LNCaP clone FGC (cell line): ENCODE measurements at regions not wholly inside any gene's neighbourhood (a gene's known extent, or its start where the extent isn't known, plus 50 kb on each side); places are given as distances from the start of the nearest gene placed in this dataset.

Experiments
- DNase-seq: peaks from one replicate; pipeline ENCODE4 v3.0.0-alpha.2; 2011; ENCODE audit warnings: low read depth
- H3K4me3 ChIP-seq: 2 replicates; pipeline ENCODE4 v1.5.1; 2011; ENCODE audit warnings: mild to moderate bottlenecking, low read depth, low read length, control low read depth
- TF ChIP-seq, protein P1 (sequence below): IDR thresholded peaks from 2 replicates; pipeline ENCODE4 v1.5.1; 2012; ENCODE audit warnings: mild to moderate bottlenecking; ENCODE audit not compliant: control insufficient read depth, insufficient read depth; ENCODE audit errors: extremely low read depth

DNA sequence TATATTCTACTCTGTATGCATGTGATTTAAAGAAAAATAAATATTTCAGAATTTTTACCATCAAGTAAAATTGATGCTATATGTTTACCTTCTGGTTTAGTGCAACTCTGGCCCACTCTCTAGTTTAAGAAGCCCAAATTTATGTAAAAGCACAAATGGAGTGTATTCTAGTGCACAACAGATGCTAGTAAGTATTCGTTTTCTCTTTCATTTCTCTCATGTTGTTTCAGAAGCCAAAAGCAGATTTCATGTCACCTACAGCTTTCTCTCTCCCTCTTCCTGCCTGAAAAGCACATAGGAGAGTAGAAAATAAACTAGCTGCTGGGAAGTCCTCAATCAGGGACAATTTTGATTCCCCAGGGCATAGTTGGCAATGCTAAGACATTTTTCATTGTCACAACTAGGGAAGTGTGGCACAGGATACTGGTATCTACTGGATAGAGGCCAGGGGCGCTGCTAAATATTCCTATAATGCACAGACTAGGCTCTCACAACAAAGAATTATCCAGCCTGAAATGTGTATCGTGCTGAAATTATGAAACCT lies 147.4 kb upstream of the ARHGEF26 start:
- H3K4me3 ChIP-seq: no peak overlapping the region
- DNase-seq: no peak
- TF ChIP-seq, protein P1, sequence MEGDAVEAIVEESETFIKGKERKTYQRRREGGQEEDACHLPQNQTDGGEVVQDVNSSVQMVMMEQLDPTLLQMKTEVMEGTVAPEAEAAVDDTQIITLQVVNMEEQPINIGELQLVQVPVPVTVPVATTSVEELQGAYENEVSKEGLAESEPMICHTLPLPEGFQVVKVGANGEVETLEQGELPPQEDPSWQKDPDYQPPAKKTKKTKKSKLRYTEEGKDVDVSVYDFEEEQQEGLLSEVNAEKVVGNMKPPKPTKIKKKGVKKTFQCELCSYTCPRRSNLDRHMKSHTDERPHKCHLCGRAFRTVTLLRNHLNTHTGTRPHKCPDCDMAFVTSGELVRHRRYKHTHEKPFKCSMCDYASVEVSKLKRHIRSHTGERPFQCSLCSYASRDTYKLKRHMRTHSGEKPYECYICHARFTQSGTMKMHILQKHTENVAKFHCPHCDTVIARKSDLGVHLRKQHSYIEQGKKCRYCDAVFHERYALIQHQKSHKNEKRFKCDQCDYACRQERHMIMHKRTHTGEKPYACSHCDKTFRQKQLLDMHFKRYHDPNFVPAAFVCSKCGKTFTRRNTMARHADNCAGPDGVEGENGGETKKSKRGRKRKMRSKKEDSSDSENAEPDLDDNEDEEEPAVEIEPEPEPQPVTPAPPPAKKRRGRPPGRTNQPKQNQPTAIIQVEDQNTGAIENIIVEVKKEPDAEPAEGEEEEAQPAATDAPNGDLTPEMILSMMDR: no peak

- no peak for DNase-seq
- TF ChIP-seq, protein P1: no peak
- no peak overlapping the region for H3K4me3 ChIP-seq
Observed at GRCh38 chr3:153974614-153975013, 146.6 kb upstream of the ARHGEF26 start.

DNA sequence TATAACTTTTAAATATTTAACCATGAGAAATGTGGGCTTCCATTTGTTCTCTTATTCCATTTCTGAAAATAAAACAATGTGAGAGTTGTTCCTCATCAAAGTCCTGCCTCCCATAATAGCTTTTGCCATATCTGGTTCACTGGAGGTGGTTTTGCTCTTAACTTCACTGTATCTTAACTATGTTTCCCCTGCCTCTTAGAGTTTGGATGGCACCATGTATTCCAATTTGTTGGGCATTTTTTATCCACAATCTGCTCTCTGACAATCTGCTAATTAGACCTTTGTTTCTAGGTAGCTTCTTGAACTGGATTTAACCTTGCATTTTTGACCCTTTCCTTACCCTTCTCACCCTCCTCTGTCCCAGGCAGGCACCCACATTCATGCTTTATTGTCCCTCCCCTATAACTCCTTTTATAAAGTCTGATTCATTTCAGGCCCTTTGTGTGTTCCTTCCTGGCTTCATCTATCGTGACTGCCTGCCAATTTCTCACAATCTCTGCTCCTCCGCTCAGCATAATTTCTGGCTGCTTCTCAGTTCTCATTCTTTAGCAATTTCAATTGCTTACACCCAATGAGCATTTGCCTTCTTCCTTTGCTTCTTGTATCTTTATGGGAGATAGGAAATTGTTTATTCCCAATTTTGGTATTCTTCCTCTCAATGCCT lies 144.2 kb upstream of the ARHGEF26 start:
- DNase-seq: no peak

GRCh38 chr3:153978006-153978405 lies 143.2 kb upstream of the ARHGEF26 start:
- no peak for DNase-seq
- H3K4me3 ChIP-seq: no peak overlapping the region
- TF ChIP-seq, protein P1: no peak

More for the DNA sequence above, 144.2 kb upstream of the ARHGEF26 start:
- H3K4me3 ChIP-seq: no peak overlapping the region
- TF ChIP-seq, protein P1: no peak

DNA sequence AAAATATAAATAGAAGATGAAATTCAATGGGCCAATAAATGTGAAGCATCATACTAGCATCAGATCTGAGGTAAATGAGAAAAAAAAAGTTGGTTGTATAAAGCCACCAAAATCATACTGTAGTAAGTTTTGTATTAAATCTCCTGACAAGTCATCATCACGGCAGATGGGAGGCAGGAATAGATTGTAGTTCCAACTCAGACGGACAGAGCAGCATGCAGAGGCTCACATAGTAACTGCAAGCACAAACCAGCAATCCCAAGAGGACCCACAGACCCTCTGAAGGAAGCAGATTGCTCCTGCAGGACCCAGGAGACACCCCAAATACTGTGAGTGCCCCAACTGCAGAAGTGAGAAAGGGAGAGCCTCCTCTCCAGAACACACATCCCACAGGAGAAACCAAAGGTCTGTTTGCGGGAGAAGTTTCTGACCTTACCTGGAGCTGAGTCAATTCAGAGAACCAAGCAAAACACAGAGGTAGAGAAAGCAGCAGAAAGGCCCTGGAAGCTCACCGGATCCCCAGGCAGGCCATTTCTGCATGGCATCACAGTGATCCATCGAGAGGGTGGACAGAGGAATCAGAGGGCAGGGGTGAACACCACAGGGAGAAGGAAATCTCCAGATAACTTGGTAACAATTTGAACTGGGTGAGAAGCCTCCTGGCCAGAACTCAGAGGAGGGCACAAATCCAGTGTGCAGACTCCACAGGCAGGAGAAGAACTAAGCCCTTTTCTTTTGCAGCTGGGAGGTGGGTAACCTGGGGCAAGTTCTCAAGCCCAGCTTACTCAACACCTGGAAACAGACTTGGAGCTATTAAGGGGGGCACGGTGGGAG lies 141.6 kb upstream of the ARHGEF26 start:
- no peak overlapping the region for H3K4me3 ChIP-seq
- TF ChIP-seq, protein P1: no peak
- no peak for DNase-seq

GRCh38 chr3:153980252-153980590 lies 141.0 kb upstream of the ARHGEF26 start:
- TF ChIP-seq, protein P1: no peak
- no peak overlapping the region for H3K4me3 ChIP-seq
- no peak for DNase-seq
